Stimulated activated CD4-positive, alpha-beta T cell treated with anti-CD3 and anti-CD28 coated beads, TNF-alpha, amount 100 ng/mL, for 1 hour (primary cell): ENCODE measurements at regions not wholly inside any gene's neighbourhood (a gene's known extent, or its start where the extent isn't known, plus 50 kb on each side); places are given as distances from the start of the nearest gene placed in this dataset.

Experiments
- DNase-seq, 3 donors: peaks; one replicate each; pipeline ENCODE4 v3.0.0-alpha.2; 2020; ENCODE audit warnings: low read depth in 3 of 3, low spot score in 1 of 3

DNA sequence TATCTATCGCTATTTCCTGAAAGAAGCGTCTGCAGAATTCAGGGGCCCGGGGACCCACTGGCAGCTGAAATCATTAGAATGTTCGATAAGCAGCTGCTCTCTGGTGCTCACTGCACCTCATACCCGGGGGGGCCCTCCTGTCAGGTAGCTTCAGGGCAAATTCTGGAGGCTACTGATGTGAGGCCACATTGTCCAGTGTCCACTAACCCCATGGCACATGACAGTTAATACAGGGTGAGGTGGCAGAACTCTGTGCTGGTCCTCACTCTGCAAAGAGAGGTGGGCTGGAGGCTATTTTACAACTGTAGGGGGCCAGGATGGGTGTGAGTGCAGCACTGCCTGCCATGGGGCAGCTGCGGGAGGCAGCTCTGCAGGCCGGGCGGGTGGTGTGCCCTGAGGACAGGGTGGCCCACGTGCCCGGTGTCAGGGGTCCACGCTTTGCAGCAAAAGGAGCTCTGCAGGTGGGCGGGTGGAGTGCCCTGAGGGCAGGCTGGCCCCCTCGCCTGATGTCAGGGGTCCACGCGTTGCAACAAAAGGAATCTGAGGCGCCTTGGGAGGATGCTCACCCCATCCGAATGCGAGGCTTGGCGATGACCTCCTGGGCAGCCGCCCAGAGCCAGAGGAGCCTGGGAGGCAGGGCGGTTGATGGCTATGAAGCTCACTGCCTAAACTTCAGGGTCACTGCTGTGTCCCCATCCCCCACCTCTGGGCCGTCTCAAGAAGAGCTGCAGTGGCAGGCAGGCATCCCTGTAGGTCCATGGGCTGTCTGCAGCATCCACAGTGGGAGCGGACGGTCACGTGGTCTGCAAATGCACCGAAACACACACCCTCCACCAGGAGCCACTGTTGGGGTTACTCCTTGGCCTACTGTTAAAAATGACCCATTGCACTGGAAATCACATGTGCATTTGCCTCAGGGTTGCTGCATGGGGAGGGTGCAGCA lies 207.0 kb upstream of the SALL3 start:
- no peak for DNase-seq

GRCh38 chr18:78773303-78773755 lies 206.3 kb upstream of the SALL3 start:
- DNase-seq, result no peak

GRCh38 chr18:78773819-78774218 lies 205.8 kb upstream of the SALL3 start:
- no peak for DNase-seq

- DNase-seq, result no peak
These were observed 204.9 kb upstream of the SALL3 start for GRCh38 chr18:78774741-78775141.

DNA sequence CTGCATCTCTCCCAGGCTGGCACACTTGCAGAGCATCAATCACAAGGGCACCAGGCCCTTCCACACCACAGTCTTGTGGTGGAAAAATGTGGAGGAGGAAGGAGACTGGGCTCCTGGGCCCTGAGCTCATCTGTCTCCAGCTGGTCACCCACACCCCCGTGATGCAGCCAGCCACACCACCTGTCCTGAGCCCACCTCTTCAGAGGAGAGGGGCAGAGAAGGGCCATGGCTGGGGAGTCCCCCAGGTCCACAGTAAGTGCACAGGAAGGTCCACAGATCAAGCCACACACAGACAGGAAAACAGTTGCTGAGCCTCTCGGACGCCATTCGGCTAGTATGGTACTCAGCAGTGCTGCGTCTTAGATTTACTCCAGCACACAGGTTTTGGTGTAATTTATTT lies 203.5 kb upstream of the SALL3 start:
- DNase-seq, result no peak

- DNase-seq, result no peak
These were observed 202.8 kb upstream of the SALL3 start for GRCh38 chr18:78776706-78777285.

GRCh38 chr18:78777992-78778391 lies 201.6 kb upstream of the SALL3 start:
- DNase-seq, result no peak

DNA sequence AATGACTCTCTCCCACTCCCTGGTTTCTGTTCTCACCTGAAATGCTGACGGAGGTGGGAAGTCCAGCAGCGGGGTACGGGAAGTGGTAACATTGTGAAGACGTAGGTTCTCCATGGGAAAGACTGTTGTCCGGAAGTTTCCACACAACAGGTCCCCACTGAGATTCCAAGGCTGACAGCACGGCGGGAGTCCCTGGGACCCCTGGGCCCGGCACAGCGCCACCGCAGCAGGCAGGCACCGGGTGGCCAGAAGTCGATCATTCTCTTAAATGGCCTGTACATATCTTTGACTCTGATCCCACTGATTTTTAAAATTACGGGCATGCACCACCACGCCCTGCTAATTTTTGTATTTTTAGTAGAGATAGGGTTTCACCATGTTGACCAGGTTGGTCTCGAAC lies 201.0 kb upstream of the SALL3 start:
- DNase-seq, result no peak

DNA sequence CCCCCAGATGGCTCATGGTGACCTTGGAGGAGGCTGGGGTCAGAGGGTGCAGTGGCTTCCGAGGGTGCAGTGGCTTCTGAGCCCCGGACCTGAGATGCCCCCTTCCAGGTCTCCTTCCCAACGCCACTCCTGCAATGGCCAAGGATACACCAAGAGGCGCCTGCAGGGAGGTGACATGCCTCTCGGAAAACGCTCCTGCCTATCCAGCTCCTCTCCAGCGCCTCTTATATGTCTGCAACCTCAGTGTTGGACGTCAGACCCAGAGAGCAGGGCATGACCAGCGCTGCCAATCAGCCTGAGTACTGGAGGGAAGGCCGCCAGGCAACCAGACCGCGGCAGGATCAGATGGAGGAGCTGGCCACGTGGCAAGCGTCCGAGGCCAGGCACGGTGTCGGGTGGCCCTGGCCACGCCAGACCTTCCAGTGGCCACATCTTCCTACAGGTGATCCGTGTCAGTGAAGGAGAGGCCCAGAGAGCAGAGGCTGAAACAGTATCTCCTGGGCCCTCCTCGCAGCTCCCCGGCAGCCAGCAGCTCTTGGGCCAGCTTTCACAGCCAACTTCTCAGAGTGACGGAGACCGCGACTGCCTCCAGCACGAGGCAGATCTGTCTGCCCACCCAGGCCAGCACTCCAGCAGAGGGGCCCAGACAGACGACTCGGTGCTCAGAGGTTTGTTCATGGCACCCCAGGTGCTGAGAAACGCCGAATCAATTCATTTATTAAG lies 199.5 kb upstream of the SALL3 start:
- no peak for DNase-seq

DNA sequence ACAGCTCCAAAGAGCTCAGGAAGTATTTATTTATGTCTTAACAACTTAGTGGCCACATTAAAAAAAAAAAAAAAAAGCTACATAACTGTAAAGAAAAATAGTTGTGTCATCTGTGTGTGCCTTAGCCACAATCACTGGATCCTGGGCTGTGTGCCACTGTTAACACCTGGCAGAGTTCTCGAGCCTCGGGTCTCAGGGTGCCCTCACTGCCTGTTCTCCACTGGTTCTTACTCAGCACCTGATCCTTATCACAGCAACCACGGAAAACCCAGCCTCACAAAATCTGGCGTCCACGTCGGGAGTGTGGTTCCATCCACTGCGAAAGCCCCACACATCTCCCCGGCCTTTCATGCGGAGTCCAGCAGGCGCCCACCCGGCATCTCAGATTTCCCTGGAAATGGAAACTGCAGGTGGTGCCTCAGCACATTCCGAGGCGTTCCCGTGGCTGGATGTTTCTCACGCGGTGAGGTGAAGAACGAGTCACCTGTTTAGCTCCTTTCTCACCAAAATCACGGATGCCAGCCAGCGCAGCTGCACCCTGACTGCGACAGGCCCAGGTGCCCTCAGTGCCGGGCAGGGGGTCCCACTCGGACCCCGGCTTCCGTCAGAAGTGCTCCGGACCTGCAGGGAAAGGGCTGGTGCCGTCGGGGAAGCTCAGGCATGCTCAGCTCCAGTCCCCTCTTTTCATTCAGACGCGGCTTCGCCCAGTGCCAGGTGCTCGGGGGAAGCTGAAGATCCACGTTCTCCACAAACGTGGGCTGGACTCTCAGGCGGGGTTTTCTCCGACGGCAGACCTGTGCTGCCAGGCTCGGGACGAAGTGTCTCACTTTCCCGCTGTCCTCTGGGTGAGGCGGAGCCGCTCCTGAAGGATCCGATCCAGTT lies 198.7 kb upstream of the SALL3 start:
- DNase-seq, result no peak

DNA sequence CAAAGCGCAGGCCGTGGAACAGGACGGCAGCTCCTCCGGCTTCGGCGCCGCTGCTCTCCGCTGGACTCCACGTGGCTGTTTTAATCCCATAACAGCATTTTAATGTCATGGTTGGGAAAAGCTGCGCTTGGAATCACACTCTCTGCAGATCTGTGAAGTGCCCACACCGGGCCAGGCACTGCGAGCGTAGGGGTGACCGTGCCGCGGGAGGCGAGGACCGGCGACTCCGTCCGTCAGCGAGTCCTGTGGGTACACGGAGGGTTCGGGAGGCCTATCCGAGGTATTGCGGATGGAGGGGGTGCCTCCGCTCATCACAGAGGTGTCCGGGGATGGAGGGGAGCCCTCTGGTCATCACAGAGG lies 198.0 kb upstream of the SALL3 start:
- no peak for DNase-seq

- DNase-seq, result no peak
These were observed 196.6 kb upstream of the SALL3 start for GRCh38 chr18:78782951-78783563.

DNA sequence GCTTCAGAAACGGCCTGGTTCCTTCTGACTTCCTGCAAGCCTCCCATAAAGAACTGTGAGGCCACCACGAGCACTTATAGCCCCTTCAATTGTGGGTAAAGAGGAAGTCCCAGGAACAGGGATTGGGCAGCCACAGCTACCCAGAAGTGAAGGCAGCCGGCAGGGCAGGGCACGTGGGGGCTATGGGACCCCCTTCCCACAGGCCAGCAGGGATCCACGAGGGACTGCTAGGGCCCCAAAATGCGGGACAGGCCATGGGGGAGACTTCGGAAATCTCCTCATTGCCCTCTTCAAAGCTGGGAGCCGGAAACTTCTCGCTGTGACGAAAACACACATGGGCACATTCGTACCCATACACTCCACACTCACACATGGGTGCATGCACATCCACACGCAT lies 196.1 kb upstream of the SALL3 start:
- DNase-seq, result no peak

DNA sequence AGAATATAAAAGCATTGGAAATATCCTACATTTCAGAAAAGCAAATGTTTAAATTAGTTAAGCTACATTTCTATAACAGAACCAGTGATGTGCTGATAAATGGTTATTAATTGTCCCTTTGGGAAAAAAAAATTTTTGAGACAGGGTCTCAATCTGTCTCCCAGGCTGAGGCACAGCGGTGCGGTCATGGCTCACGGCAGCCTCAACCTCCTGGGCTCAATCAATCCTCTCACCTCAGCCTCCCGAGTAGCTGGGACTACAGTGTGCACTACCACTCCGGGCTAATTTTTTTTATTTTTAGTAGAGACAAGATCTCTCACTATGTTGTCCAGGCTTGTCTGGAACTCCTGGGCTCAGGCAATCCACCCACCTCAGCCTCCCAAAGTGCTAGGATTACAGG lies 194.8 kb upstream of the SALL3 start:
- no peak for DNase-seq

- no peak for DNase-seq
These were observed 193.9 kb upstream of the SALL3 start for GRCh38 chr18:78785706-78786105.

GRCh38 chr18:78786776-78787175 lies 192.8 kb upstream of the SALL3 start:
- DNase-seq, result no peak

DNA sequence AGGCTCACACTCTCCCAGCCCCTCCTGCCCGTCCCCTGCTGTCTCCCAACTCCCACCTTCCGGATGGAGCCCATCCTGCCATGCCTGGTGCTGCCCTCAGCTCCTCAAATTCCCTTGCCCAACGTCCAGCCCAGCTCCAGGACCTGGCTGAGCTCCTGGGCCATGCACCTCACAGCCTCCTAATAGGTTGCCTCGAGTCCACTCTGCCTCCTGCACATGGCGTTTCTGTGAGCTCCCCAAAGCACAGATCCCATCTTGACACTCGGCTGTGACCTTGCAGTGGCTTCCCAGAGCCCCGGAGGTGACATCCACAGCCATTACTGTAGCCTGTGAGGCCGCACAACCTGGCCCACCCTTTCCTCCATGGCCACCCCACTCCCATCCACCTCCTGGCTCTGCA lies 191.9 kb upstream of the SALL3 start:
- DNase-seq, result no peak

- no peak for DNase-seq
These were observed 191.5 kb upstream of the SALL3 start for GRCh38 chr18:78788161-78788560.

GRCh38 chr18:78789850-78790249 lies 189.8 kb upstream of the SALL3 start:
- DNase-seq, result no peak

GRCh38 chr18:78790511-78790910 lies 189.1 kb upstream of the SALL3 start:
- no peak for DNase-seq

GRCh38 chr18:78790960-78791359 lies 188.7 kb upstream of the SALL3 start:
- no peak for DNase-seq
